Stimulated activated memory B cell treated with anti-CD40 and anti-IgM and Interleukin-4, amounts not matched to agents 10 μg/mL and 1 μg/mL and 100 μg/mL, for 72 hours (primary cell): ENCODE measurements at regions not wholly inside any gene's neighbourhood (a gene's known extent, or its start where the extent isn't known, plus 50 kb on each side); places are given as distances from the start of the nearest gene placed in this dataset.
"Not testable (repeated sequence)": the region's sequence is repeated elsewhere in the genome, so short reads cannot be mapped to it uniquely, and the experiment has no call there.

Source experiments
- ATAC-seq: fragments of 150-1000 bp; cut with Tn5 transposase; 2 replicates; pipeline ENCODE4 v1.10.0; 2021
- H3K27ac Mint-ChIP-seq: one replicate; pipeline ENCODE4 v1.8.0; 2022; ENCODE audit warnings: mild to moderate bottlenecking, mixed read lengths
- H3K27me3 Mint-ChIP-seq: one replicate; pipeline ENCODE4 v1.8.0; 2022; ENCODE audit warnings: mixed read lengths
- H3K36me3 Mint-ChIP-seq: one replicate; pipeline ENCODE4 v1.8.0; 2022; ENCODE audit warnings: mixed read lengths
- H3K4me1 Mint-ChIP-seq: one replicate; pipeline ENCODE4 v1.8.0; 2022; ENCODE audit warnings: mixed read lengths
- H3K4me3 Mint-ChIP-seq: one replicate; pipeline ENCODE4 v1.8.0; 2022; ENCODE audit warnings: mild to moderate bottlenecking, moderate library complexity, mixed read lengths
- H3K9me3 Mint-ChIP-seq: one replicate; pipeline ENCODE4 v1.8.0; 2022; ENCODE audit warnings: mixed read lengths

GRCh38 chr1:148293651-148294050 is 141.6 kb upstream of the NBPF11 start:
- Mint-ChIP-seq H3K27me3 (peaks cover 10% of the 10 kb centered on the region), H3K27ac (no peak overlapping the region), H3K36me3 (no peaks in the 10 kb centered on the region), H3K9me3 (peaks cover 3% of the 10 kb centered on the region), H3K4me1 (no peaks in the 10 kb centered on the region), H3K4me3 (no peak overlapping the region)
- ATAC-seq = no peak

GRCh38 chr1:148292915-148293314 is 140.8 kb upstream of the NBPF11 start:
- H3K4me1 Mint-ChIP-seq = no peaks in the 10 kb centered on the region
- H3K27ac Mint-ChIP-seq = no peak overlapping the region
- no peaks in the 10 kb centered on the region for H3K36me3 Mint-ChIP-seq
- peaks cover 3% of the 10 kb centered on the region for H3K9me3 Mint-ChIP-seq
- H3K4me3 Mint-ChIP-seq = no peak overlapping the region
- peaks cover 10% of the 10 kb centered on the region for H3K27me3 Mint-ChIP-seq
- no peak for ATAC-seq

GRCh38 chr1:148290881-148291280 is 138.8 kb upstream of the NBPF11 start:
- no peak overlapping the region for H3K4me3 Mint-ChIP-seq

GRCh38 chr1:148289647-148290046 is 137.6 kb upstream of the NBPF11 start:
- H3K27ac Mint-ChIP-seq = no peak overlapping the region
- H3K9me3 Mint-ChIP-seq = peaks cover 6% of the 10 kb centered on the region
- no peaks in the 10 kb centered on the region for H3K4me1 Mint-ChIP-seq
- ATAC-seq = no peak
- H3K36me3 Mint-ChIP-seq = no peaks in the 10 kb centered on the region
- H3K27me3 Mint-ChIP-seq = peaks cover 11% of the 10 kb centered on the region
- no peak overlapping the region for H3K4me3 Mint-ChIP-seq

More at GRCh38 chr1:148290881-148291280, 138.8 kb upstream of the NBPF11 start:
- Mint-ChIP-seq H3K36me3 (no peaks in the 10 kb centered on the region), H3K4me1 (no peaks in the 10 kb centered on the region), H3K27ac (no peak overlapping the region), H3K9me3 (peaks cover 6% of the 10 kb centered on the region), H3K27me3 (peaks cover 19% of the 10 kb centered on the region)
- ATAC-seq = no peak

- not testable (repeated sequence) for H3K36me3 Mint-ChIP-seq, H3K4me1 Mint-ChIP-seq, ATAC-seq, H3K27ac Mint-ChIP-seq, H3K9me3 Mint-ChIP-seq, H3K4me3 Mint-ChIP-seq
- H3K27me3 Mint-ChIP-seq = peaks cover 11% of the 10 kb centered on the region
Measured at GRCh38 chr1:148285946-148286345, 133.9 kb upstream of the NBPF11 start.

- peak overlapping the region; percentile 75 for H3K27ac Mint-ChIP-seq
- H3K9me3 Mint-ChIP-seq = not testable (repeated sequence)
- peak; percentile 99 for ATAC-seq
Measured at GRCh38 chr1:148280831-148281572, 128.9 kb upstream of the NBPF11 start.

GRCh38 chr1:148279002-148279542 is 127.0 kb upstream of the NBPF11 start:
- H3K36me3 Mint-ChIP-seq, H3K4me3 Mint-ChIP-seq, H3K9me3 Mint-ChIP-seq, H3K27ac Mint-ChIP-seq, ATAC-seq: not testable (repeated sequence)
- H3K4me1 Mint-ChIP-seq = peaks cover 13% of the 10 kb centered on the region
- H3K27me3 Mint-ChIP-seq = peaks cover 52% of the 10 kb centered on the region

More at GRCh38 chr1:148280831-148281572, 128.9 kb upstream of the NBPF11 start:
- peaks cover 39% of the 10 kb centered on the region for H3K27me3 Mint-ChIP-seq
- not testable (repeated sequence) for H3K36me3 Mint-ChIP-seq
- peaks cover 13% of the 10 kb centered on the region for H3K4me1 Mint-ChIP-seq
- H3K4me3 Mint-ChIP-seq = peak overlapping the region; percentile 72

- not testable (repeated sequence) for H3K36me3 Mint-ChIP-seq, ATAC-seq, H3K4me3 Mint-ChIP-seq, H3K27ac Mint-ChIP-seq, H3K9me3 Mint-ChIP-seq
- Mint-ChIP-seq H3K4me1 (peaks cover 13% of the 10 kb centered on the region), H3K27me3 (peaks cover 60% of the 10 kb centered on the region)
Measured at GRCh38 chr1:148277865-148278279, 125.8 kb upstream of the NBPF11 start.

GRCh38 chr1:148267066-148267465 is 115.0 kb upstream of the NBPF11 start:
- not testable (repeated sequence) for H3K27me3 Mint-ChIP-seq, H3K36me3 Mint-ChIP-seq, H3K4me3 Mint-ChIP-seq, ATAC-seq, H3K9me3 Mint-ChIP-seq, H3K27ac Mint-ChIP-seq
- peaks cover 15% of the 10 kb centered on the region for H3K4me1 Mint-ChIP-seq

- H3K4me1 Mint-ChIP-seq = peaks cover 15% of the 10 kb centered on the region
- no peaks in the 10 kb centered on the region for H3K36me3 Mint-ChIP-seq
- peak overlapping the region; percentile 99 for H3K27ac Mint-ChIP-seq
- no peak for ATAC-seq
- H3K9me3 Mint-ChIP-seq = no peaks in the 10 kb centered on the region
- H3K4me3 Mint-ChIP-seq = peak overlapping the region; percentile 88
- H3K27me3 Mint-ChIP-seq = no peaks in the 10 kb centered on the region
Measured at GRCh38 chr1:148264374-148265276, 112.5 kb upstream of the NBPF11 start.

GRCh38 chr1:148263906-148264255 is 111.8 kb upstream of the NBPF11 start:
- H3K9me3 Mint-ChIP-seq = no peaks in the 10 kb centered on the region
- peak overlapping the region; percentile 99 for H3K27ac Mint-ChIP-seq
- H3K36me3 Mint-ChIP-seq = no peaks in the 10 kb centered on the region
- no peaks in the 10 kb centered on the region for H3K27me3 Mint-ChIP-seq
- H3K4me3 Mint-ChIP-seq = peak overlapping the region; percentile 88
- peaks cover 15% of the 10 kb centered on the region for H3K4me1 Mint-ChIP-seq
- no peak for ATAC-seq

- H3K27ac Mint-ChIP-seq = peak overlapping the region; percentile 99
- H3K27me3 Mint-ChIP-seq = no peaks in the 10 kb centered on the region
- ATAC-seq = peak; percentile 95
- peaks cover 15% of the 10 kb centered on the region for H3K4me1 Mint-ChIP-seq
- H3K9me3 Mint-ChIP-seq = no peaks in the 10 kb centered on the region
- H3K4me3 Mint-ChIP-seq = peak overlapping the region; percentile 88
- no peaks in the 10 kb centered on the region for H3K36me3 Mint-ChIP-seq
Measured at GRCh38 chr1:148263128-148263905, 111.2 kb upstream of the NBPF11 start.

GRCh38 chr1:148261684-148262083 is 109.6 kb upstream of the NBPF11 start:
- H3K9me3 Mint-ChIP-seq, ATAC-seq, H3K27me3 Mint-ChIP-seq, H3K36me3 Mint-ChIP-seq, H3K4me3 Mint-ChIP-seq: not testable (repeated sequence)
- H3K27ac Mint-ChIP-seq = peak overlapping the region; percentile 99
- H3K4me1 Mint-ChIP-seq = peaks cover 15% of the 10 kb centered on the region

- not testable (repeated sequence) for H3K4me1 Mint-ChIP-seq, H3K9me3 Mint-ChIP-seq, H3K4me3 Mint-ChIP-seq, H3K27me3 Mint-ChIP-seq, H3K27ac Mint-ChIP-seq, H3K36me3 Mint-ChIP-seq, ATAC-seq
Measured at GRCh38 chr1:148257886-148258285, 105.8 kb upstream of the NBPF11 start.
